HG03060 (cell line): ENCODE measurements at regions not wholly inside any gene's neighbourhood (a gene's known extent, or its start where the extent isn't known, plus 50 kb on each side); places are given as distances from the start of the nearest gene placed in this dataset.

Experiments used
- ATAC-seq: cut with Tn5 transposase; IDR thresholded peaks from one replicate; pipeline ENCODE4 v1.9.1; 2021; ENCODE audit warnings: low read depth, moderate number of reproducible peaks; ENCODE audit not compliant: unreplicated experiment

- no peak for ATAC-seq
These were observed 71.8 kb upstream of the CD180 start for GRCh38 chr5:67268231-67269021.

- no peak for ATAC-seq
These were observed 71.1 kb upstream of the CD180 start for GRCh38 chr5:67267512-67268216.

GRCh38 chr5:67266654-67267350 lies 70.2 kb upstream of the CD180 start:
- ATAC-seq = no peak

- ATAC-seq = no peak
These were observed 69.4 kb upstream of the CD180 start for GRCh38 chr5:67265951-67266350.

GRCh38 chr5:67263656-67264408 lies 67.2 kb upstream of the CD180 start:
- no peak for ATAC-seq

GRCh38 chr5:67262956-67263355 lies 66.4 kb upstream of the CD180 start:
- no peak for ATAC-seq

- no peak for ATAC-seq
These were observed 65.6 kb upstream of the CD180 start for GRCh38 chr5:67262206-67262605.

- ATAC-seq = no peak
These were observed 63.1 kb upstream of the CD180 start for GRCh38 chr5:67259548-67260215.

- no peak for ATAC-seq
These were observed 60.9 kb upstream of the CD180 start for GRCh38 chr5:67257500-67257899.

- ATAC-seq = no peak
These were observed 60.5 kb upstream of the CD180 start for GRCh38 chr5:67257077-67257476.

GRCh38 chr5:67255881-67256280 lies 59.3 kb upstream of the CD180 start:
- no peak for ATAC-seq

GRCh38 chr5:67253911-67254310 lies 57.3 kb upstream of the CD180 start:
- no peak for ATAC-seq

GRCh38 chr5:67249590-67249895 lies 52.9 kb upstream of the CD180 start:
- no peak for ATAC-seq

- ATAC-seq = no peak
These were observed 52.3 kb upstream of the CD180 start for GRCh38 chr5:67248703-67249589.

GRCh38 chr5:67246546-67247268 lies 50.1 kb upstream of the CD180 start:
- no peak for ATAC-seq
